Activated T-cell treated with anti-CD3 and anti-CD28 coated beads for 24 hours (primary cell): ENCODE measurements at regions not wholly inside any gene's neighbourhood (a gene's known extent, or its start where the extent isn't known, plus 50 kb on each side); places are given as distances from the start of the nearest gene placed in this dataset.
"Not testable (repeated sequence)": the region's sequence is repeated elsewhere in the genome, so short reads cannot be mapped to it uniquely, and the experiment has no call there.

Experiments
- DNase-seq: peaks from one replicate; pipeline ENCODE4 v3.0.0-alpha.2; 2020; ENCODE audit warnings: low read depth

DNA sequence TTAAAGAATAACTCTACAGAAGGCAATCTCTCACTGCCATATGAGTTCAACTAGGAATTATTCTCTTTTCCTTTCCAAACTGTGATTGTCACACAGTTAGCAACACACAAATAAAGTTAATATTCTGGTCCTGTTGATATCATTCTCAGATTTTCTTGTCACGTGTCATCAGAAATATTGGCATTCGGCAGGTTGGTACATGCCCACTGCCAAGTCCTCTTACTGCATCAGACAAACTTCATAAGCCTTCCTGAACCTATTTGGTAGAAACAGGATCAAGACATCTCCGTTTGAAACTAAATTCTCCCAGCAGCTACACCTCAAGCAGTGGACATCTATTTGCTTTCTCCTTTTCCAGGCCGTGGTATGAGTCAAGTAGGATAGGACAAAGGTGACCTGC, 177.9 kb upstream of the SOX2 start:
- no peak for DNase-seq

DNA sequence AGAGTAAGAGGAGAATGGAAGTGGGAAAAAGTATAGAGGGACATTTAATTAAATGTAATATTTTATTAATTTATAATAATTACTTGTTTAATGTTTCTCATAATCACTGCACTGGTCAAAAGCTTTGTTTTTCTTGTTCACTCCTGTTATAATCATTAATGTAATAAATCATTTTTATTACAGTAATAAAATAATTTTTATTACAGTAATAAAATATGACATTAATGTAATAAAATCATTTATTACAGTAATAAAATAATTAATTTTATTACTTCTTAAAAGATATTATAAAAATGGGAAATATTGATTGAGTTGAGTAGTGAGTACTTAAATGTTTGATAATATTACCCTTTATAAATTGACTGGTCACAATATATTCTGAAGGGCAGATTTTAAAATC, 181.1 kb upstream of the SOX2 start:
- DNase-seq = no peak

DNA sequence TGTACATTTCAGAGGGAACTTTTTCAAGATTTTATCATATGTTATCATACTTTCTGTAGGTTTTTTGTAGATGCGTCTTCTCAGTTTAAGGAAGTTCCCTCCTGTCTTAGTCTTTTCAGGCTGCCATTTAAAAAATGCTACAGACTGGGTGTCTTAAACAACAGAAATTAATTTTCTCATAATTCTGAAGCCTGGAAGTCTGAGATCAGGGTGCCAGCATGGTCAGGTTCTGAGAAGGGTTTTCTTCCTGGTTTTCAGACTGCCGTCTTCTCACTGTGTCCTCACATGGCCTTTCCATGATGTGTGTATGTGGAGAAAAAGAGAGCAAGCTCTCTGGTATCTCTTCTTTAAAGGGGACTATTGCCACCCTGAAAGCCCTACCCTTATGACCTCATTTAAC, 189.9 kb upstream of the SOX2 start:
- no peak for DNase-seq

- DNase-seq = no peak
These were observed 193.5 kb upstream of the SOX2 start for GRCh38 chr3:181518222-181518621.

DNA sequence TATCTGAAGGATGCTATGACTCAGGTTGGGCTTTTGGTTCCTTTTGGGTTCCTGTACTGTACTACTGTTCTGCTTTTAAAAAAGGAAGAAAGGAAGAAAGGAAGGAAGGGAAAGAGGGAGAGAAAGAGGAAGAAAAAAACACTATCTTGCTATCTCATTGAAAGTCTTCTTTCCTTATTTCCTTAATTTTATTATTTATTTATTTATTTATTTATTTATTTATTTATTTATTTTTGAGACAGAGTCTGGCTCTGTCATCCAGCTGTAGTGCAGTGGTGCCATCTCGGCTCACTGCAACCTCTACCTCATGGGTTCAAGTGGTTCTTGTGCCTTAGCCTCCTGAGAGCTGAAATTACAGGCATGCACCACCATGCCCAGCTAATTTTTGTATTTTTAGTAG, 198.9 kb upstream of the SOX2 start:
- no peak for DNase-seq

GRCh38 chr3:181510500-181510899, 201.2 kb upstream of the SOX2 start:
- no peak for DNase-seq

GRCh38 chr3:181497358-181497757, 214.4 kb upstream of the SOX2 start:
- DNase-seq = no peak

DNA sequence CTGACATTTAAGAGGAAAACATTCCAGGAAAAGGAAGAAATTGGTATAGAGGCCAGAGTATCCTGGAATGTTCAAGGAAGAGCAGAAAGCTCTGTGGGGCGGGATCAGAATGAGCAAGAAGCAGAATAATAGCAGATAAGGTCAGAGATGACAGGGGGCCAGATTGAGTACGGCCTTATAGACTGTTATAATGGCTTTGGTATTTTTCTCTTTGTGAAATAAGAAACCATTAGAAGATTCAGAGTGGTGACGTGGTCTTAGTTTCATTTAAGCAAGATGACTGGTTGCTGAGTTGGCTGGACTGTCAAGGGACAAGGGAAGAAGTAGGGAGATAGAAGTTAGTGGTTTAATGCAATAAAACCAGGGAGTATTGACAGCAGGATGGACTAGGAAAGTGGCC, 218.3 kb upstream of the SOX2 start:
- DNase-seq = no peak

- no peak for DNase-seq
These were observed 223.2 kb upstream of the SOX2 start for GRCh38 chr3:181488536-181488935.

DNA sequence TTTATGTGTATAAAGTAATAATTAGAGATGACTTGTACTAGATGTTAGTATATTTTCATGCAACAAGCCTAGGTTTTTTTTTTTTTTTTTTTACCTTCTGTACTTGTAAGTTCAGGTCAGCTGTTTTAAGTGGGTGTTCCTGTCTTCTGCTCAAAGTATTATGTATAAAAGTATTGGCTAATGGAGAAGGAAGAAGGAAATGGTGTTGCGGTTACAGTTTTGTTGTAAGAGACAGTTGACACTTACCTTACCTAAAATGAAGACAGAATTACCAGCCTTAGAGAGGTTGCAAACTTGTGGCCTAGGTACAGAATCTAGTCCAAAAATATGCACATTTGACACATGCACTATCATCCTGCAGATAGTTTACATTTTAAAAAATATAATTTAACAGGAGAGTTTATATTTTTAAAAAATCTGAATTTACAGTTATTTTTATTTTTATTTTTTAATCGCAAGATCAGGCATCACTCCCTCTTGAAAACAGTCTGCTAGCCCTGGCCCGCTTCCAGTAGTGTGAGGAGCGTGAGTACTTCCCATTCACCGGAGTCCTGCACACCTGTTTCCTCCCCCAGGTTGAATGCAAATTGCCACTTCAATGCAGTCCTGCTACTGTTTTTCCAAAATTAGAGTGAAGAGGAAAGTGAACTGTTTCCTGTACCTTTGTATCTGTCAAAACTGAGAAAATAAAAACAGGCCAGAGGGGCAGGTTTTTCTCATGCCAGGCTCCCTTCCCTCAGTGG, 224.3 kb upstream of the SOX2 start:
- DNase-seq = no peak

- DNase-seq = no peak
These were observed 225.4 kb upstream of the SOX2 start for GRCh38 chr3:181486141-181486885.

DNA sequence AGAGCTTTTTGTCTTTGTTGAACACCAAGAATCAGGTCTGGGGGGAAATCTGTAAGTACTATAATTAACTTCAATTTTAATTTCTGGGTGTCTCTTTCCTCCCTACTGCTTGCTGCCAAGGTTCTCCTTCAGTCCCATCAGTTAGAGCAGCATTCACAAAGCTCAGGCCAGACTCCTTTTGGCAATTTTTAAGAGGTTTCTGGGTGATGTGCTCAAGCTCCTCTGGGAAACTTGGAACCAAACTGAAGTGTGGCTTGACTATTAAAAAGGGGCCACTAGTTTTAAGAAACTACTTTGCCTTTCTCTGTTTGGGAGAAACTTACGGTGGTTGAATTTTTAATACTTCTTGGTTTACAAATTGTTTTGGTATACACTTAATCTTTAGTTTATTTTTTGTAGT, 227.7 kb upstream of the SOX2 start:
- no peak for DNase-seq

DNA sequence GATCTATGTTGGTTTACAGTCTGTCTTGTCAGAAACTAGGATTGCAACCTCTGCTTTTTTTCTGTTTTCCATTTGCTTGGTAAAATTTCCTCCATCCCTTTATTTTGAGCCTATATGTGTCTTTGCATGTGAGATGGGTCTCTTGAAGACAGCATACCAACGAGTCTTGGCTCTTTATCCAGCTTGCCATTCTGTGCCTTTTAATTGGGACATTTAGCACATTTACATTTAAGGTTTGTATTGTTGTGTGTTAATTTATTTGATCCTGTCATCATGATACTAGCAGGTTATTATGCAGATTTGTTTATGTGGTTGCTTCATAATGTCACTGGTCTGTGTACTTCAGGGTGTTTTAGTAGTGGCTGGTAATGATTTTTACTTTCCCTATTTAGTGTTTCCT, 236.6 kb upstream of the SOX2 start:
- DNase-seq = not testable (repeated sequence)

- DNase-seq = no peak
These were observed 241.4 kb upstream of the SOX2 start for GRCh38 chr3:181470349-181470748.

GRCh38 chr3:181464033-181464694, 247.6 kb upstream of the SOX2 start:
- DNase-seq = no peak

DNA sequence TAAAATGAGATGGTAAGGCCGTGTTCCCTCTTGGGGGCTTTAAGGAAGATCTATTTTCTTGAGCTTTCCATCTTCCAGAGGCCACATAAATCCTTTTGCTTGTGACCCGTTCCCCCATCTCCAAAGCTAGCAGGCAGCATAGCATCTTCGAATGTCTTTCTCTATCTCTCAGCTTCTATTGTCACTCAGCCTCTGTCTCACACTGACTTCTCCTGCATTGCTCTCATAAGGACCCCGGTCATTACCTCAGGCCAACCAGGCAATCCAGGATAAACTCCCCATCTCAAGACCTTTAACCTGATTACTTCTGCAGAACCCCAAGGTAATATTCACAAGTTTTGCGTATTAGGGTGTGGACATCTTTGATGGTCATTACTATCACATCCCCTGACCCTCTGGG, 250.3 kb upstream of the SOX2 start:
- no peak for DNase-seq

- no peak for DNase-seq
These were observed 252.2 kb upstream of the SOX2 start for GRCh38 chr3:181459516-181459915.

DNA sequence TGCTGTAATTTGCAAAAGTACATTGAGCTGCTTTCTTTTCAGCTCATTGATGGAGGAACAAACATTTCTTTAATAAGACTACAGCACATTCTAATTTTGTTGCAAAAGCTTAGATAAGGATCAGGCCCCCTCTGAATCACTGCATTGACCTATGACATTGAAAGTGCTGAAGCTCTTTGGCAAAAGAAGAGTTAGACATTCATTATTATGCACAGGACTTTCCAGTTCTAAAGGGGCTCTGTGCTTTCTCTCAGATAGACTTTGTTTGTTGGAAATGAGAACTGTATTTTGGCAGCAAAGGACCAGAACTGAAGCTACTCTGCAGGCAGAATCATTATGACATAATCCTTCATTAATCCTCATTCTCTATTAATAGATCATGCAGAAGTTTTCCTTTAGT, 252.9 kb upstream of the SOX2 start:
- DNase-seq = no peak

DNA sequence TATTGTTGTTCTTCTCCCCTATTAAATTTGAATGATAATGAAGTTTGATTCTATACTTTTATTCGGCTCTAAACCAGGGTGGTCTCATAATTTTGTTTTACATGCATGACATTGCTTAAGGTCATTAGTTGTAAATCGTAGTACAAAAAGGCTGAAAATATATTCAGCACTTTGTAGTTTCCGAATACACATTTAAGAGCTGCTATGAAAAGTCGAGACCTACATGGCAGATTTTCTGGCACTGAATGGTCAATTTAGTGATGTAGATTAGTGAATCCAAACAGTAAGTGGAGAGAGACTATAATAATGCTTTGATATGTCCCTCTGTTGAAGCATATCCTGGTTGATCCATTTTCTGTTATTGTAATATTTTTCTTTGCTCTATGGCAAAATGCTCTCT, 254.0 kb upstream of the SOX2 start:
- no peak for DNase-seq

- DNase-seq = no peak
These were observed 254.5 kb upstream of the SOX2 start for GRCh38 chr3:181457190-181457589.

- no peak for DNase-seq
These were observed 256.4 kb upstream of the SOX2 start for GRCh38 chr3:181455276-181455675.

- no peak for DNase-seq
These were observed 257.2 kb upstream of the SOX2 start for GRCh38 chr3:181454451-181455027.

GRCh38 chr3:181446741-181447140, 265.0 kb upstream of the SOX2 start:
- no peak for DNase-seq
